Fibroblast of upper back skin (primary cell): ENCODE measurements at regions not wholly inside any gene's neighbourhood (a gene's known extent, or its start where the extent isn't known, plus 50 kb on each side); places are given as distances from the start of the nearest gene placed in this dataset.

ENCODE experiments used
- DNase-seq: peaks from one replicate; pipeline ENCODE4 v3.0.0-alpha.2; 2013

- peak; percentile 89 for DNase-seq
Observed at GRCh38 chr12:77488041-77488620, 342.6 kb upstream of the NAV3 start.

GRCh38 chr12:77486872-77487271 lies 343.8 kb upstream of the NAV3 start:
- DNase-seq, result no peak

GRCh38 chr12:77485961-77486854 lies 344.5 kb upstream of the NAV3 start:
- no peak for DNase-seq

GRCh38 chr12:77481687-77482086 lies 349.0 kb upstream of the NAV3 start:
- DNase-seq, result no peak

- no peak for DNase-seq
Observed at GRCh38 chr12:77477907-77478533, 352.7 kb upstream of the NAV3 start.

- DNase-seq, result no peak
Observed at GRCh38 chr12:77471801-77472200, 358.9 kb upstream of the NAV3 start.

GRCh38 chr12:77469578-77470333 lies 360.9 kb upstream of the NAV3 start:
- DNase-seq, result peak; percentile 7

GRCh38 chr12:77442633-77443032 lies 377.3 kb upstream of the E2F7 start:
- DNase-seq, result peak; percentile 44

- DNase-seq, result no peak
Observed at GRCh38 chr12:77439749-77440148, 374.4 kb upstream of the E2F7 start.

- no peak for DNase-seq
Observed at GRCh38 chr12:77438644-77439043, 373.3 kb upstream of the E2F7 start.

GRCh38 chr12:77437206-77437605 lies 371.8 kb upstream of the E2F7 start:
- DNase-seq, result no peak

- no peak for DNase-seq
Observed at GRCh38 chr12:77435446-77436091, 370.2 kb upstream of the E2F7 start.

GRCh38 chr12:77433799-77434198 lies 368.4 kb upstream of the E2F7 start:
- peak; percentile 94 for DNase-seq

- DNase-seq, result peak; percentile 57
Observed at GRCh38 chr12:77429426-77429825, 364.1 kb upstream of the E2F7 start.

- DNase-seq, result no peak
Observed at GRCh38 chr12:77421152-77421551, 355.8 kb upstream of the E2F7 start.

- no peak for DNase-seq
Observed at GRCh38 chr12:77409551-77409950, 344.2 kb upstream of the E2F7 start.

GRCh38 chr12:77407931-77408330 lies 342.6 kb upstream of the E2F7 start:
- DNase-seq, result peak; percentile 66

GRCh38 chr12:77406219-77406905 lies 341.0 kb upstream of the E2F7 start:
- peak; percentile 66 for DNase-seq

- peak; percentile 92 for DNase-seq
Observed at GRCh38 chr12:77402716-77403115, 337.3 kb upstream of the E2F7 start.

- peak; percentile 84 for DNase-seq
Observed at GRCh38 chr12:77401770-77402081, 336.4 kb upstream of the E2F7 start.

- DNase-seq, result no peak
Observed at GRCh38 chr12:77401064-77401769, 335.8 kb upstream of the E2F7 start.
